B cell (primary cell): ENCODE measurements at regions not wholly inside any gene's neighbourhood (a gene's known extent, or its start where the extent isn't known, plus 50 kb on each side); places are given as distances from the start of the nearest gene placed in this dataset.

Experiments used
- ATAC-seq: fragments of 200-7000 bp; cut with Tn5 transposase; one replicate; pipeline ENCODE4 v1.10.0; 2021; ENCODE audit warnings: low read depth, mild to moderate bottlenecking, moderate number of reproducible peaks, moderate library complexity
- CTCF ChIA-PET: fragments of 350-600 bp; sonication (Branson Sonifier 250); formaldehyde crosslinking; loops from one replicate; lab custom pipeline; 2021; ENCODE audit warnings: antibody characterized with exemption, inconsistent platforms; lab: Charles Lee
- POLR2A ChIA-PET: fragments of 350-600 bp; sonication (Branson Sonifier 250); formaldehyde crosslinking; loops from one replicate; lab custom pipeline; 2021; ENCODE audit warnings: antibody characterized with exemption; lab: Charles Lee
- DNase-seq: peaks from one replicate; pipeline ENCODE4 v3.0.0; 2013
- H2AFZ ChIP-seq: 2 replicates; pipeline ENCODE4 v1.6.1; 2012; ENCODE audit warnings: mild to moderate bottlenecking, low read depth, low read length; ENCODE audit not compliant: insufficient read depth, poor library complexity, severe bottlenecking
- H3K27ac ChIP-seq, 2 donors: 1 replicate in 1 of 2; 2 replicates in 1 of 2; pipeline ENCODE4 v1.5.1; 2012 to 2013; ENCODE audit warnings: low read length in 2 of 2, mild to moderate bottlenecking in 2 of 2, moderate library complexity in 1 of 2
- H3K27me3 ChIP-seq, 4 experiments: fragments of 200-600 bp in 1 of 4; sonication (generic) in 1 of 4; replicated peaks in 1 of 4; 1 replicate in 2 of 4; 2 replicates in 2 of 4; pipeline versions ENCODE4 v1.6.1 to v1.7.0; 2013 to 2016; ENCODE audit warnings: low read length in 3 of 4, mild to moderate bottlenecking in 2 of 4, mixed read lengths in 1 of 4, moderate library complexity in 1 of 4; ENCODE audit not compliant: insufficient read depth in 4 of 4, control insufficient read depth in 3 of 4; ENCODE audit errors: control extremely low read depth in 1 of 4
- H3K36me3 ChIP-seq, 2 experiments: replicated peaks in 1 of 2; 1 replicate in 1 of 2; 2 replicates in 1 of 2; pipeline versions ENCODE4 v1.6.1 to v1.7.1; 2013; ENCODE audit warnings: low read length in 1 of 2; ENCODE audit not compliant: insufficient read depth in 2 of 2, control insufficient read depth in 1 of 2; ENCODE audit errors: control extremely low read depth in 1 of 2, extremely low read depth in 1 of 2
- H3K4me1 ChIP-seq, 2 donors: fragments of 200-600 bp in 1 of 2; sonication (generic) in 1 of 2; 1 replicate in 1 of 2; 2 replicates in 1 of 2; pipeline versions ENCODE4 v1.5.1 to v1.6.1; 2013 to 2017; ENCODE audit warnings: low read length in 2 of 2; ENCODE audit not compliant: control insufficient read depth in 2 of 2, insufficient read depth in 2 of 2
- H3K4me2 ChIP-seq: replicated peaks from 2 replicates; pipeline ENCODE3; 2012; ENCODE audit warnings: mild to moderate bottlenecking, low read depth, low read length; ENCODE audit not compliant: poor library complexity, severe bottlenecking
- H3K4me3 ChIP-seq, 5 experiments: fragments of 200-600 bp in 1 of 5; sonication (generic) in 1 of 5; 1 replicate in 3 of 5; 2 replicates in 2 of 5; pipeline versions ENCODE4 v1.5.1 to v1.7.0; 2011 to 2016; ENCODE audit warnings: low read length in 4 of 5, mild to moderate bottlenecking in 4 of 5, low read depth in 2 of 5, control low read depth in 1 of 5, moderate library complexity in 1 of 5; ENCODE audit not compliant: insufficient read depth in 1 of 5; ENCODE audit errors: control extremely low read depth in 1 of 5, extremely low read depth in 1 of 5
- H3K79me2 ChIP-seq: fragments of 200-600 bp; sonication (generic); one replicate; pipeline ENCODE4 v1.6.0; 2016; ENCODE audit warnings: low read length; ENCODE audit not compliant: control insufficient read depth, insufficient read depth
- H3K9ac ChIP-seq: fragments of 200-600 bp; sonication (generic); 2 replicates; pipeline ENCODE4 v1.6.1; 2017; ENCODE audit warnings: mild to moderate bottlenecking, low read length, moderate library complexity
- H3K9me3 ChIP-seq, 3 donors: one replicate each; pipeline versions ENCODE4 v1.6.1 to v1.7.1; 2013; ENCODE audit warnings: low read length in 2 of 3; ENCODE audit not compliant: control insufficient read depth in 2 of 3, insufficient read depth in 1 of 3; ENCODE audit errors: control extremely low read depth in 1 of 3
- H4K20me1 ChIP-seq: 2 replicates; pipeline ENCODE4 v1.6.0; 2012; ENCODE audit warnings: mild to moderate bottlenecking, low read length; ENCODE audit not compliant: insufficient read depth, control insufficient read depth, poor library complexity, severe bottlenecking
- H3K27ac Mint-ChIP-seq: one replicate; pipeline ENCODE4 v1.8.0; 2021; ENCODE audit warnings: mixed read lengths
- H3K27me3 Mint-ChIP-seq: one replicate; pipeline ENCODE4 v1.8.0; 2021; ENCODE audit warnings: mixed read lengths
- H3K4me1 Mint-ChIP-seq: one replicate; pipeline ENCODE4 v1.8.0; 2021; ENCODE audit warnings: mixed read lengths
- H3K4me3 Mint-ChIP-seq: one replicate; pipeline ENCODE4 v1.8.0; 2021; ENCODE audit warnings: mixed read lengths
- H3K9me3 Mint-ChIP-seq: one replicate; pipeline ENCODE4 v1.8.0; 2022; ENCODE audit warnings: mixed read lengths; ENCODE audit not compliant: insufficient read depth
- EZH2 ChIP-seq: IDR thresholded peaks from 2 replicates; pipeline ENCODE4 v1.6.1; 2012; ENCODE audit warnings: borderline replicate concordance, low read depth, mild to moderate bottlenecking, moderate library complexity, low read length; ENCODE audit not compliant: insufficient read depth, poor library complexity, severe bottlenecking
- WGBS: methylation state at CpG from one replicate; pipeline ENCODE4 v1.1.5; 2013; ENCODE audit warnings: missing lambda C conversion rate; ENCODE audit not compliant: insufficient coverage; 5-methylcytosine and 5-hydroxymethylcytosine counted together
- intact Hi-C: fragments of 100-400 bp; cut with micrococcal nuclease; formaldehyde crosslinking; loops from one replicate; pipeline ENCODE4 v1.10.0; 2022
- TF ChIP-seq, protein P1 (sequence below): fragments of 200-600 bp; IDR thresholded peaks from one replicate; pipeline ENCODE4 v1.8.0; 2022; ENCODE audit warnings: antibody characterized with exemption, mild to moderate bottlenecking

DNA sequence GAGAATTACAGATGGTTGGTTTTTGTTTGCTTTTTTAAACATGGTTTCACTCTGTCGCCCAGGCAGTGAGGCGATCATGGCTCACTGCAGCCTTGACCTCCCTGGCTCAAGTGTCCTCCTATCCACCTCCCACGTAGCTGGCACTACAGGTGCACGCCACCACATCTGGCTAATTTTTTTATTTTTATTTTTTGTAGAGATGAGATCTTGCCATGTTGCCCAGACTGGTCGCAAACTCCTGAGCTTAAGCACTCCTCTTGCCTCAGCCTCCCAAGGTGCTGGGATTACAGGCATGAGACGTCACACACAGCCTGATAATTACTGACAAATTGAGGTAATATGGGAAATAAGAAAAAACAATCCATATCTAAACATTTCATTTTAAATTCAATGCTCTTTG lies 110.5 kb upstream of the ZSWIM2 start:
- Histone ChIP-seq H3K27ac (no peak overlapping the region), H3K79me2 (no peaks in the 10 kb centered on the region), H3K27me3 (no peaks in the 10 kb centered on the region), H2AFZ (no peak overlapping the region), H3K4me1 (no peaks in the 10 kb centered on the region), H3K9me3 (peaks cover 0 to 18% (median 0%) of the 10 kb centered on the region in 3 donors), H3K36me3 (no peaks in the 10 kb centered on the region), H3K4me2 (no peak overlapping the region), H3K4me3 (no peak overlapping the region), H4K20me1 (no peaks in the 10 kb centered on the region), H3K9ac (no peak overlapping the region)
- intact Hi-C loops, result no loop called here
- no peak for DNase-seq
- Mint-ChIP-seq H3K27me3 (no peaks in the 10 kb centered on the region), H3K4me1 (no peaks in the 10 kb centered on the region), H3K9me3 (no peaks in the 10 kb centered on the region), H3K27ac (no peak overlapping the region), H3K4me3 (no peak overlapping the region)
- WGBS, result no CpG with 5 or more reads among the region's 6 CpGs
- ChIA-PET CTCF (no interaction called here), POLR2A (no interaction called here)
- TF ChIP-seq, protein P1, sequence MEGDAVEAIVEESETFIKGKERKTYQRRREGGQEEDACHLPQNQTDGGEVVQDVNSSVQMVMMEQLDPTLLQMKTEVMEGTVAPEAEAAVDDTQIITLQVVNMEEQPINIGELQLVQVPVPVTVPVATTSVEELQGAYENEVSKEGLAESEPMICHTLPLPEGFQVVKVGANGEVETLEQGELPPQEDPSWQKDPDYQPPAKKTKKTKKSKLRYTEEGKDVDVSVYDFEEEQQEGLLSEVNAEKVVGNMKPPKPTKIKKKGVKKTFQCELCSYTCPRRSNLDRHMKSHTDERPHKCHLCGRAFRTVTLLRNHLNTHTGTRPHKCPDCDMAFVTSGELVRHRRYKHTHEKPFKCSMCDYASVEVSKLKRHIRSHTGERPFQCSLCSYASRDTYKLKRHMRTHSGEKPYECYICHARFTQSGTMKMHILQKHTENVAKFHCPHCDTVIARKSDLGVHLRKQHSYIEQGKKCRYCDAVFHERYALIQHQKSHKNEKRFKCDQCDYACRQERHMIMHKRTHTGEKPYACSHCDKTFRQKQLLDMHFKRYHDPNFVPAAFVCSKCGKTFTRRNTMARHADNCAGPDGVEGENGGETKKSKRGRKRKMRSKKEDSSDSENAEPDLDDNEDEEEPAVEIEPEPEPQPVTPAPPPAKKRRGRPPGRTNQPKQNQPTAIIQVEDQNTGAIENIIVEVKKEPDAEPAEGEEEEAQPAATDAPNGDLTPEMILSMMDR, result no peak
- no peak for TF ChIP-seq EZH2
- no peak for ATAC-seq

DNA sequence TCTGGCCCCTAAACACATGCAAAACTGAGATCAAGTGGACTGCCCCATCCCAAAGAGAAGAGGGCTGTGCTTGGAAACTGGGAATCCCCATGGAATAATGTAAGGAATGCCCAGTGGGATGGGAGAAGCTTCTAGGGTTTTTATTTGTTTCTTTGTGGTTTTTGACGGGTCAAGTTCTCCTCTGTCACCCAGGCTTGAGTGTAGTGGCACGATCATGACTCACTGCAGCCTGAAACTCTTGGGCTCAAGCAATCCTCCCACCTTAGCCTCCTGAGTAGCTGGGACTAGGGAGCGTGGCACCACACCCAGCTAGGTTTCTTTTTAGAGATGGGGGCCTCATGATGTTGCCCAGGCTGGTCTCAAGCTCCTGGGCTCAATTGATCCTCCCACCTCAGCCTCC lies 101.7 kb upstream of the ZSWIM2 start:
- H3K27me3 ChIP-seq, result no peaks in the 10 kb centered on the region
- no peaks in the 10 kb centered on the region for H3K79me2 ChIP-seq
- ATAC-seq (no peak), DNase-seq (no peak)
- no peaks in the 10 kb centered on the region for H3K9me3 ChIP-seq
- H2AFZ ChIP-seq, result no peak overlapping the region
- no peak overlapping the region for H3K4me3 Mint-ChIP-seq
- no peaks in the 10 kb centered on the region for H3K4me1 ChIP-seq
- no peak overlapping the region for H3K9ac ChIP-seq
- no peaks in the 10 kb centered on the region for H3K27me3 Mint-ChIP-seq
- no peaks in the 10 kb centered on the region for H3K9me3 Mint-ChIP-seq
- intact Hi-C loops, result no loop called here
- no peak overlapping the region for H3K27ac Mint-ChIP-seq
- TF ChIP-seq EZH2, result no peak
- TF ChIP-seq, protein P1, result no peak
- ChIA-PET POLR2A (no interaction called here), CTCF (no interaction called here)
- 100% methylated on average over 1 of the region's 3 CpGs for WGBS
- H3K4me1 Mint-ChIP-seq, result peaks cover 10% of the 10 kb centered on the region
- H3K4me3 ChIP-seq, result no peak overlapping the region
- H3K36me3 ChIP-seq, result no peaks in the 10 kb centered on the region
- H3K4me2 ChIP-seq, result no peak overlapping the region
- H3K27ac ChIP-seq, result no peak overlapping the region
- no peaks in the 10 kb centered on the region for H4K20me1 ChIP-seq
